ENCODE measurements at regions not wholly inside any gene's neighbourhood (a gene's known extent, or its start where the extent isn't known, plus 50 kb on each side); places are given as distances from the start of the nearest gene placed in this dataset.

DNA sequence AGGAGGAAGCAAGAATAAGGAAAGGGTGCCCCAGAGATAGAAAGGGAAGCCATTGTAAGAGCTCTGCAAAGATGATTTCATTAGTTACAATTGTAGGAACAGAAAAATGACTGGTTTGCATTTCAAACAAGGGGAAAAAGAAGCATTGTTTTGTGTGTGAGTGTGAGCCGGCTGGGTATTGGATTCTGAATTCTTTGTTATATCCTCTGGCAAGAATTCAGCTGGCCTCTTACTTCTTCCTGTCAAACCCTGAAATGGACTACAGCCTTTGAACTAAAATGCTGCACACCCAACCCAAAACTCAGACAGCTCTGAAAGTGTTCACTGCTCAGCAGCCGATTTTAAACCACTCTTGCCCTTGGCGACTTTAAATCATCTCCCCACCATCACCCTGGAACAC lies 461.3 kb downstream of the PMP22 start:
- TF ChIP-seq CTCF (IDR thresholded peaks at IDR 0.05; ENCODE audit: poor library complexity, severe bottlenecking) (no peak), RAD21 (conservative IDR thresholded peaks at IDR 0.05) (no peak), POLR2AphosphoS5 (IDR thresholded peaks at IDR 0.05) (no peak), SMC3 (conservative IDR thresholded peaks at IDR 0.05; ENCODE audit: poor library complexity) (no peak)

Measured in neural cell (in vitro differentiated cells).